ENCODE measurements at regions not wholly inside any gene's neighbourhood (a gene's known extent, or its start where the extent isn't known, plus 50 kb on each side); places are given as distances from the start of the nearest gene placed in this dataset.

DNA sequence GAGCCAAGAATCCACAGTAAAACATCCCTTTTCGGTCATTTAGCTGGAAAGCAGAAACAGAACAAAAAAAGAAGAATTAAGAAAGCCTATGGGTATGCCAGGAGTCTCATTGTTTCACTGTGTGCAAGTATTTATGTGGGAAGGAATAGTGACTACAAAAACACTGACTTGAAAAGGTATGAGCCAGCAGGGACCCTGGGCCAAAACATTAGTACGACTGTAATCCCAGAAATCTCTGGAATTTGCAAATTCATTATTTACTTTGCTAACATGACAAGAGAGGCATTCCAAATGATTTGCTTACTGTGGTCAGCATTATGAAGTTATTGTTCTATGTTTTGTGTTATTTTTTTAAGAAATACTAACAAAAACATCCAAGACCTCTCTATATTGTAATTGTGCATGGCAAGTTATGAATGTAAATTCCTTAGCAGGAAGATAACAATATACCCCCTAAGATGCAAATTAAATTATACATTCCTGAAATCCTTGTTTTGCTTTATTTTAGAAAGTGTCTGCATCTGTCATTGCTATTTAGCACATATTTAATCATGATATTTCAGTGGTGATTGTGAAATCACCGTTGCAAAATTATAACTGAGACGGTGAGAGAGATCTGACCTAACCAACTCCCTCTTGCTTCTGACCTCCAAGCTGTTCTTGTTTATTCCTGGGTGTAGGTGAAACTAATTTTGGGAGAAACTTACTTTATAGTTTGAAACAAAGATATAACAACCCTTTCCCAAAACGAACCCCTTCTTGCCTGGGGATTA lies 299.2 kb downstream of the ZPLD1 start:
- TF ChIP-seq, protein P1, sequence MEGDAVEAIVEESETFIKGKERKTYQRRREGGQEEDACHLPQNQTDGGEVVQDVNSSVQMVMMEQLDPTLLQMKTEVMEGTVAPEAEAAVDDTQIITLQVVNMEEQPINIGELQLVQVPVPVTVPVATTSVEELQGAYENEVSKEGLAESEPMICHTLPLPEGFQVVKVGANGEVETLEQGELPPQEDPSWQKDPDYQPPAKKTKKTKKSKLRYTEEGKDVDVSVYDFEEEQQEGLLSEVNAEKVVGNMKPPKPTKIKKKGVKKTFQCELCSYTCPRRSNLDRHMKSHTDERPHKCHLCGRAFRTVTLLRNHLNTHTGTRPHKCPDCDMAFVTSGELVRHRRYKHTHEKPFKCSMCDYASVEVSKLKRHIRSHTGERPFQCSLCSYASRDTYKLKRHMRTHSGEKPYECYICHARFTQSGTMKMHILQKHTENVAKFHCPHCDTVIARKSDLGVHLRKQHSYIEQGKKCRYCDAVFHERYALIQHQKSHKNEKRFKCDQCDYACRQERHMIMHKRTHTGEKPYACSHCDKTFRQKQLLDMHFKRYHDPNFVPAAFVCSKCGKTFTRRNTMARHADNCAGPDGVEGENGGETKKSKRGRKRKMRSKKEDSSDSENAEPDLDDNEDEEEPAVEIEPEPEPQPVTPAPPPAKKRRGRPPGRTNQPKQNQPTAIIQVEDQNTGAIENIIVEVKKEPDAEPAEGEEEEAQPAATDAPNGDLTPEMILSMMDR (IDR thresholded peaks at IDR 0.05), result no peak
- no peak for TF ChIP-seq EZH2 (IDR thresholded peaks at IDR 0.05)

All from neural progenitor cell (in vitro differentiated cells).